Liver (tissue), 8 donors: ENCODE measurements at regions not wholly inside any gene's neighbourhood (a gene's known extent, or its start where the extent isn't known, plus 50 kb on each side); places are given as distances from the start of the nearest gene placed in this dataset.

Experiments used
- DNase-seq: peaks from one replicate; pipeline ENCODE4 v3.0.0-alpha.2; 2017; ENCODE audit warnings: low spot score
- H3K27ac ChIP-seq, 2 donors: one replicate each; pipeline ENCODE4 v1.7.0; 2013; ENCODE audit warnings: inconsistent platforms in 2 of 2, low read length in 2 of 2, control low read depth in 1 of 2, low read depth in 1 of 2, mild to moderate bottlenecking in 1 of 2
- H3K27me3 ChIP-seq, 4 donors: one replicate each; pipeline versions ENCODE4 v1.6.1 to v1.7.0; 2013; ENCODE audit warnings: low read length in 3 of 4, inconsistent platforms in 1 of 4, mild to moderate bottlenecking in 1 of 4, moderate library complexity in 1 of 4; ENCODE audit not compliant: control insufficient read depth in 4 of 4, insufficient read depth in 4 of 4
- H3K36me3 ChIP-seq, 4 donors: one replicate each; pipeline versions ENCODE4 v1.6.1 to v1.7.0; 2013; ENCODE audit warnings: low read length in 3 of 4, mild to moderate bottlenecking in 3 of 4, low read depth in 1 of 4, moderate library complexity in 1 of 4; ENCODE audit not compliant: control insufficient read depth in 4 of 4, insufficient read depth in 3 of 4
- H3K4me1 ChIP-seq, 4 donors: one replicate each; pipeline versions ENCODE4 v1.6.1 to v1.7.0; 2013; ENCODE audit warnings: low read length in 3 of 4, mild to moderate bottlenecking in 3 of 4, moderate library complexity in 1 of 4; ENCODE audit not compliant: control insufficient read depth in 4 of 4, insufficient read depth in 4 of 4
- H3K4me3 ChIP-seq, 3 donors: one replicate each; pipeline versions ENCODE4 v1.6.1 to v1.7.0; 2013; ENCODE audit warnings: low read length in 3 of 3, control low read depth in 1 of 3, low read depth in 1 of 3, mild to moderate bottlenecking in 1 of 3
- H3K9ac ChIP-seq, 2 donors: one replicate each; pipeline ENCODE4 v1.7.0; 2013; ENCODE audit warnings: low read length in 2 of 2, mild to moderate bottlenecking in 2 of 2, moderate library complexity in 2 of 2, control low read depth in 1 of 2, low read depth in 1 of 2
- H3K9me3 ChIP-seq, 4 donors: one replicate each; pipeline versions ENCODE4 v1.6.1 to v1.7.0; 2013; ENCODE audit warnings: low read length in 3 of 4; ENCODE audit not compliant: control insufficient read depth in 4 of 4
- EGR1 ChIP-seq, 2 donors: IDR thresholded peaks; 2 replicates each; pipeline ENCODE4 v1.6.1; 2016 to 2018; ENCODE audit warnings: antibody characterized with exemption in 2 of 2, low read depth in 2 of 2
- FOXA1 ChIP-seq: IDR thresholded peaks from 2 replicates; pipeline ENCODE4 v1.6.1; 2016; ENCODE audit warnings: antibody characterized with exemption
- FOXA2 ChIP-seq: IDR thresholded peaks from 2 replicates; pipeline ENCODE4 v1.6.1; 2016; ENCODE audit warnings: antibody characterized with exemption
- HNF4A ChIP-seq, 2 donors: conservative IDR thresholded peaks; 2 replicates each; pipeline ENCODE4 v1.6.1; 2016; ENCODE audit warnings: antibody characterized with exemption in 2 of 2, mild to moderate bottlenecking in 2 of 2
- HNF4G ChIP-seq: IDR thresholded peaks from 2 replicates; pipeline ENCODE4 v1.6.1; 2016; ENCODE audit warnings: antibody characterized with exemption
- JUND ChIP-seq, 2 donors: IDR thresholded peaks; 2 replicates each; pipeline ENCODE4 v1.6.1; 2016; ENCODE audit warnings: antibody characterized with exemption in 2 of 2
- NR2F2 ChIP-seq: IDR thresholded peaks from 2 replicates; pipeline ENCODE4 v1.6.1; 2016; ENCODE audit warnings: antibody characterized with exemption
- RXRA ChIP-seq, 2 donors: IDR thresholded peaks; 2 replicates each; pipeline ENCODE4 v1.6.1; 2017 to 2018; ENCODE audit warnings: antibody characterized with exemption in 2 of 2, mild to moderate bottlenecking in 1 of 2
- SP1 ChIP-seq: IDR thresholded peaks from 2 replicates; pipeline ENCODE4 v1.6.1; 2018; ENCODE audit warnings: antibody characterized with exemption, mild to moderate bottlenecking
- TAF1 ChIP-seq: conservative IDR thresholded peaks from 2 replicates; pipeline ENCODE4 v1.6.1; 2016; ENCODE audit warnings: antibody characterized with exemption, mild to moderate bottlenecking
- YY1 ChIP-seq: IDR thresholded peaks from 2 replicates; pipeline ENCODE4 v1.6.1; 2016; ENCODE audit warnings: antibody characterized with exemption, mild to moderate bottlenecking
- WGBS: extraction: QIAGEN DNeasy Blood & Tissue Kit; methylation state at CpG from one replicate; pipeline ENCODE4 v1.1.7; 2013; 5-methylcytosine and 5-hydroxymethylcytosine counted together
- TF ChIP-seq, protein P1 (sequence below): fragments of 150-350 bp; IDR thresholded peaks from 2 replicates; pipeline ENCODE4 v1.5.1; 2017; ENCODE audit warnings: improper control_type of control experiment, low read depth, low read length; ENCODE audit not compliant: missing input control
- TF ChIP-seq, protein P2 (sequence below): IDR thresholded peaks from 2 replicates; pipeline ENCODE4 v1.6.1; 2016; ENCODE audit warnings: antibody characterized with exemption
- TF ChIP-seq, protein P3 (sequence below): IDR thresholded peaks from 2 replicates; pipeline ENCODE4 v1.6.1; 2016; ENCODE audit warnings: antibody characterized with exemption
- TF ChIP-seq, protein P4 (sequence below): IDR thresholded peaks from 2 replicates; pipeline ENCODE4 v1.6.1; 2016; ENCODE audit warnings: antibody characterized with exemption, mild to moderate bottlenecking
- donor health status: healthy.
- donor health status: healthy.
- donor health status: healthy.
- donor health status: healthy.
- donor health status: healthy.

DNA sequence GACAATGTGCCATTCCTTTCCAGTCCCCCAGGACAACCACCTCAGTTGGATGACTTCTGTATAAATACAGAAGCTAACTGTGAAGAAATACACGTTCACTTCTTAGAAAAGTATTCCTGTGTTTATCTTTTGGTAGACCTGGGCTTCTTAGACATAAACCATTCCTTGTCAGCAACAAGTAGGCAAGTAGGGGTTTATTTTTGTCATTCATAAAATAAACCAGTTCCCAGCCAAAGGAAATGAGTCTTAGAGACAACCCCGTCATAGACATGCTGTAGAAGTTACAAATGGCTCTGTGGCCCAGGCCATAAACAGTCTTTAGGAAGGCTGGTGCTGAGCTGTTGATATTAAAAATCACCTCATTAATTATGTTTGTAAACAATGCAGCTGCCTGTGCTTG is 243.2 kb downstream of the SPTSSA start:
- no peaks in the 10 kb centered on the region for H3K27me3 ChIP-seq
- H3K9ac ChIP-seq = no peak overlapping the region
- H3K27ac ChIP-seq = no peak overlapping the region
- peaks cover 0 to 4% (median 1%) of the 10 kb centered on the region in 4 donors for H3K9me3 ChIP-seq
- no peaks in the 10 kb centered on the region for H3K36me3 ChIP-seq
- 89% methylated on average over 2 of the region's 2 CpGs for WGBS
- no peak overlapping the region for H3K4me3 ChIP-seq
- H3K4me1 ChIP-seq = no peaks in the 10 kb centered on the region
- no peak for DNase-seq
- TF ChIP-seq FOXA2 (no peak), FOXA1 (no peak), HNF4G (no peak), JUND (IDR thresholded peaks at IDR 0.05) (no peak), YY1 (no peak), TAF1 (no peak)
- TF ChIP-seq, protein P1, sequence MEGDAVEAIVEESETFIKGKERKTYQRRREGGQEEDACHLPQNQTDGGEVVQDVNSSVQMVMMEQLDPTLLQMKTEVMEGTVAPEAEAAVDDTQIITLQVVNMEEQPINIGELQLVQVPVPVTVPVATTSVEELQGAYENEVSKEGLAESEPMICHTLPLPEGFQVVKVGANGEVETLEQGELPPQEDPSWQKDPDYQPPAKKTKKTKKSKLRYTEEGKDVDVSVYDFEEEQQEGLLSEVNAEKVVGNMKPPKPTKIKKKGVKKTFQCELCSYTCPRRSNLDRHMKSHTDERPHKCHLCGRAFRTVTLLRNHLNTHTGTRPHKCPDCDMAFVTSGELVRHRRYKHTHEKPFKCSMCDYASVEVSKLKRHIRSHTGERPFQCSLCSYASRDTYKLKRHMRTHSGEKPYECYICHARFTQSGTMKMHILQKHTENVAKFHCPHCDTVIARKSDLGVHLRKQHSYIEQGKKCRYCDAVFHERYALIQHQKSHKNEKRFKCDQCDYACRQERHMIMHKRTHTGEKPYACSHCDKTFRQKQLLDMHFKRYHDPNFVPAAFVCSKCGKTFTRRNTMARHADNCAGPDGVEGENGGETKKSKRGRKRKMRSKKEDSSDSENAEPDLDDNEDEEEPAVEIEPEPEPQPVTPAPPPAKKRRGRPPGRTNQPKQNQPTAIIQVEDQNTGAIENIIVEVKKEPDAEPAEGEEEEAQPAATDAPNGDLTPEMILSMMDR = no peak
- TF ChIP-seq, protein P2, sequence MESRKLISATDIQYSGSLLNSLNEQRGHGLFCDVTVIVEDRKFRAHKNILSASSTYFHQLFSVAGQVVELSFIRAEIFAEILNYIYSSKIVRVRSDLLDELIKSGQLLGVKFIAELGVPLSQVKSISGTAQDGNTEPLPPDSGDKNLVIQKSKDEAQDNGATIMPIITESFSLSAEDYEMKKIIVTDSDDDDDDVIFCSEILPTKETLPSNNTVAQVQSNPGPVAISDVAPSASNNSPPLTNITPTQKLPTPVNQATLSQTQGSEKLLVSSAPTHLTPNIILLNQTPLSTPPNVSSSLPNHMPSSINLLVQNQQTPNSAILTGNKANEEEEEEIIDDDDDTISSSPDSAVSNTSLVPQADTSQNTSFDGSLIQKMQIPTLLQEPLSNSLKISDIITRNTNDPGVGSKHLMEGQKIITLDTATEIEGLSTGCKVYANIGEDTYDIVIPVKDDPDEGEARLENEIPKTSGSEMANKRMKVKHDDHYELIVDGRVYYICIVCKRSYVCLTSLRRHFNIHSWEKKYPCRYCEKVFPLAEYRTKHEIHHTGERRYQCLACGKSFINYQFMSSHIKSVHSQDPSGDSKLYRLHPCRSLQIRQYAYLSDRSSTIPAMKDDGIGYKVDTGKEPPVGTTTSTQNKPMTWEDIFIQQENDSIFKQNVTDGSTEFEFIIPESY = no peak
- TF ChIP-seq, protein P3, sequence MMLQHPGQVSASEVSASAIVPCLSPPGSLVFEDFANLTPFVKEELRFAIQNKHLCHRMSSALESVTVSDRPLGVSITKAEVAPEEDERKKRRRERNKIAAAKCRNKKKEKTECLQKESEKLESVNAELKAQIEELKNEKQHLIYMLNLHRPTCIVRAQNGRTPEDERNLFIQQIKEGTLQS = no peak
- TF ChIP-seq, protein P4, sequence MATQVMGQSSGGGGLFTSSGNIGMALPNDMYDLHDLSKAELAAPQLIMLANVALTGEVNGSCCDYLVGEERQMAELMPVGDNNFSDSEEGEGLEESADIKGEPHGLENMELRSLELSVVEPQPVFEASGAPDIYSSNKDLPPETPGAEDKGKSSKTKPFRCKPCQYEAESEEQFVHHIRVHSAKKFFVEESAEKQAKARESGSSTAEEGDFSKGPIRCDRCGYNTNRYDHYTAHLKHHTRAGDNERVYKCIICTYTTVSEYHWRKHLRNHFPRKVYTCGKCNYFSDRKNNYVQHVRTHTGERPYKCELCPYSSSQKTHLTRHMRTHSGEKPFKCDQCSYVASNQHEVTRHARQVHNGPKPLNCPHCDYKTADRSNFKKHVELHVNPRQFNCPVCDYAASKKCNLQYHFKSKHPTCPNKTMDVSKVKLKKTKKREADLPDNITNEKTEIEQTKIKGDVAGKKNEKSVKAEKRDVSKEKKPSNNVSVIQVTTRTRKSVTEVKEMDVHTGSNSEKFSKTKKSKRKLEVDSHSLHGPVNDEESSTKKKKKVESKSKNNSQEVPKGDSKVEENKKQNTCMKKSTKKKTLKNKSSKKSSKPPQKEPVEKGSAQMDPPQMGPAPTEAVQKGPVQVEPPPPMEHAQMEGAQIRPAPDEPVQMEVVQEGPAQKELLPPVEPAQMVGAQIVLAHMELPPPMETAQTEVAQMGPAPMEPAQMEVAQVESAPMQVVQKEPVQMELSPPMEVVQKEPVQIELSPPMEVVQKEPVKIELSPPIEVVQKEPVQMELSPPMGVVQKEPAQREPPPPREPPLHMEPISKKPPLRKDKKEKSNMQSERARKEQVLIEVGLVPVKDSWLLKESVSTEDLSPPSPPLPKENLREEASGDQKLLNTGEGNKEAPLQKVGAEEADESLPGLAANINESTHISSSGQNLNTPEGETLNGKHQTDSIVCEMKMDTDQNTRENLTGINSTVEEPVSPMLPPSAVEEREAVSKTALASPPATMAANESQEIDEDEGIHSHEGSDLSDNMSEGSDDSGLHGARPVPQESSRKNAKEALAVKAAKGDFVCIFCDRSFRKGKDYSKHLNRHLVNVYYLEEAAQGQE = no peak

DNA sequence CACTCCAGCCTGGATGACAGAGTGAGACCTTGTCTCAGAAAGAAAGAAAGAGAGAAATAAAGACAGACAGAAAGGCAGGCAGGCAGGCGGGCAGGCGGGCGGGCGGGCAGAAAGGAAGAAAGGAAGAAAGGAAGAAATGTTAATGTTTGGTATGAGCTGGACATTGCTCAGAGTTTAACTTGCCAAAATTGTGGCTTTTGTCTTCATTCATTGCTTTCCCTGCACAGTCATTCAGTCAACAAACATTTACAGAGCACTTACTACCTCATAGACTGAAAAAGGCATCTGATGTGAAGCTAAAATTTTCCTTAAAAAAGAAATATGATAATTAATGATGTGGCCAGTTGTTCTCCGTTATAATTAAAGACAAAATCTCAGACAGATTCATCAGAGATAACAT is 247.1 kb downstream of the SPTSSA start:
- Histone ChIP-seq H3K9me3 (peaks cover 0 to 4% (median 1%) of the 10 kb centered on the region in 4 donors), H3K4me3 (no peak overlapping the region), H3K27me3 (peaks cover 0 to 3% (median 0%) of the 10 kb centered on the region in 4 donors), H3K9ac (no peak overlapping the region), H3K4me1 (no peaks in the 10 kb centered on the region), H3K36me3 (no peaks in the 10 kb centered on the region), H3K27ac (no peak overlapping the region)
- no peak for DNase-seq
- WGBS = 88% methylated on average over 5 of the region's 5 CpGs
- TF ChIP-seq, protein P1 = no peak
- TF ChIP-seq HNF4G (no peak), HNF4A (conservative IDR thresholded peaks at IDR 0.05) (no peak), FOXA2 (no peak), EGR1 (IDR thresholded peaks at IDR 0.05; ENCODE audit: low read depth in 2 of 2) (no peak), TAF1 (no peak), SP1 (no peak), RXRA (IDR thresholded peaks at IDR 0.05) (no peak), NR2F2 (no peak), FOXA1 (no peak)
- TF ChIP-seq, protein P2 = no peak
- TF ChIP-seq, protein P4 = no peak
- TF ChIP-seq, protein P3 = no peak
